Smooth muscle cell (in vitro differentiated cells): ENCODE measurements at regions not wholly inside any gene's neighbourhood (a gene's known extent, or its start where the extent isn't known, plus 50 kb on each side); places are given as distances from the start of the nearest gene placed in this dataset.

Experiments used
- DNase-seq: peaks from one replicate; lab custom pipeline; 2025; ENCODE audit not compliant: unreplicated experiment; lab: John Stamatoyannopoulos, UW
- H2AFZ ChIP-seq: fragments of 200-600 bp; sonication (generic); 2 replicates; pipeline ENCODE4 v1.6.0; 2016; ENCODE audit warnings: antibody characterized with exemption, low read depth, mild to moderate bottlenecking
- H3F3A ChIP-seq: fragments of 200-600 bp; sonication (generic); 2 replicates; pipeline ENCODE4 v1.6.0; 2017; ENCODE audit warnings: antibody characterized with exemption, low read depth
- H3K27ac ChIP-seq: fragments of 200-600 bp; sonication (generic); 2 replicates; pipeline ENCODE4 v1.5.1; 2016; ENCODE audit warnings: low read depth, mild to moderate bottlenecking
- H3K27me3 ChIP-seq: fragments of 200-600 bp; sonication (generic); 2 replicates; pipeline ENCODE4 v1.6.1; 2016; ENCODE audit warnings: low read depth, mild to moderate bottlenecking
- H3K36me3 ChIP-seq: fragments of 200-600 bp; sonication (generic); 2 replicates; pipeline ENCODE4 v1.5.1; 2016; ENCODE audit warnings: low read depth
- H3K4me1 ChIP-seq: fragments of 200-600 bp; sonication (generic); 2 replicates; pipeline ENCODE4 v1.5.1; 2016; ENCODE audit warnings: low read depth
- H3K4me2 ChIP-seq: fragments of 200-600 bp; sonication (generic); 2 replicates; pipeline ENCODE4 v1.6.0; 2016; ENCODE audit warnings: mild to moderate bottlenecking
- H3K4me3 ChIP-seq: fragments of 200-600 bp; sonication (generic); 2 replicates; pipeline ENCODE4 v1.5.1; 2016; ENCODE audit warnings: mild to moderate bottlenecking
- H3K79me2 ChIP-seq: fragments of 200-600 bp; sonication (generic); 2 replicates; pipeline ENCODE4 v1.6.0; 2016; ENCODE audit warnings: low read depth, mild to moderate bottlenecking
- H3K9ac ChIP-seq: fragments of 200-600 bp; sonication (generic); 2 replicates; pipeline ENCODE4 v1.6.0; 2016; ENCODE audit warnings: low read depth
- H3K9me3 ChIP-seq: fragments of 200-600 bp; sonication (generic); replicated peaks from 2 replicates; pipeline ENCODE4 v1.5.1; 2016; ENCODE audit warnings: low read depth
- H4K20me1 ChIP-seq: fragments of 200-600 bp; sonication (generic); 2 replicates; pipeline ENCODE4 v1.6.0; 2016; ENCODE audit warnings: low read depth
- CTCF ChIP-seq: fragments of 200-600 bp; sonication (generic); IDR thresholded peaks from 2 replicates; pipeline ENCODE4 v1.5.1; 2017; ENCODE audit warnings: borderline replicate concordance, mild to moderate bottlenecking, antibody characterized with exemption; ENCODE audit not compliant: insufficient read depth, poor library complexity, severe bottlenecking
- WGBS: methylation state at CpG from one replicate; pipeline ENCODE4 v1.1.7; 2016; ENCODE audit warnings: low lambda C conversion rate; 5-methylcytosine and 5-hydroxymethylcytosine counted together

- WGBS, result 82% methylated on average over 5 of the region's 5 CpGs
- Histone ChIP-seq H3K27me3 (no peaks in the 10 kb centered on the region), H3K27ac (no peak overlapping the region), H3K79me2 (no peaks in the 10 kb centered on the region), H3K4me1 (peaks cover 23% of the 10 kb centered on the region), H3F3A (no peaks in the 10 kb centered on the region), H2AFZ (no peak overlapping the region), H3K4me2 (no peak overlapping the region), H3K36me3 (no peaks in the 10 kb centered on the region), H3K9me3 (no peaks in the 10 kb centered on the region), H3K9ac (no peak overlapping the region), H4K20me1 (no peaks in the 10 kb centered on the region), H3K4me3 (no peak overlapping the region)
- no peak for DNase-seq
- no peak for TF ChIP-seq CTCF
Measured at GRCh38 chr3:127393131-127393820, 105.4 kb upstream of the PRR20G start.

- H2AFZ ChIP-seq, result no peak overlapping the region
- no peaks in the 10 kb centered on the region for H3K27me3 ChIP-seq
- H3K4me3 ChIP-seq, result no peak overlapping the region
- H3K9me3 ChIP-seq, result no peaks in the 10 kb centered on the region
- H3F3A ChIP-seq, result no peaks in the 10 kb centered on the region
- no peak overlapping the region for H3K9ac ChIP-seq
- H3K79me2 ChIP-seq, result no peaks in the 10 kb centered on the region
- H3K4me2 ChIP-seq, result no peak overlapping the region
- TF ChIP-seq CTCF, result no peak
- no peak for DNase-seq
- H4K20me1 ChIP-seq, result no peaks in the 10 kb centered on the region
- peaks cover 22% of the 10 kb centered on the region for H3K4me1 ChIP-seq
- WGBS, result 91% methylated on average over 8 of the region's 8 CpGs
- no peaks in the 10 kb centered on the region for H3K36me3 ChIP-seq
- H3K27ac ChIP-seq, result no peak overlapping the region
Measured at GRCh38 chr3:127392156-127392490, 104.3 kb upstream of the PRR20G start.

DNA sequence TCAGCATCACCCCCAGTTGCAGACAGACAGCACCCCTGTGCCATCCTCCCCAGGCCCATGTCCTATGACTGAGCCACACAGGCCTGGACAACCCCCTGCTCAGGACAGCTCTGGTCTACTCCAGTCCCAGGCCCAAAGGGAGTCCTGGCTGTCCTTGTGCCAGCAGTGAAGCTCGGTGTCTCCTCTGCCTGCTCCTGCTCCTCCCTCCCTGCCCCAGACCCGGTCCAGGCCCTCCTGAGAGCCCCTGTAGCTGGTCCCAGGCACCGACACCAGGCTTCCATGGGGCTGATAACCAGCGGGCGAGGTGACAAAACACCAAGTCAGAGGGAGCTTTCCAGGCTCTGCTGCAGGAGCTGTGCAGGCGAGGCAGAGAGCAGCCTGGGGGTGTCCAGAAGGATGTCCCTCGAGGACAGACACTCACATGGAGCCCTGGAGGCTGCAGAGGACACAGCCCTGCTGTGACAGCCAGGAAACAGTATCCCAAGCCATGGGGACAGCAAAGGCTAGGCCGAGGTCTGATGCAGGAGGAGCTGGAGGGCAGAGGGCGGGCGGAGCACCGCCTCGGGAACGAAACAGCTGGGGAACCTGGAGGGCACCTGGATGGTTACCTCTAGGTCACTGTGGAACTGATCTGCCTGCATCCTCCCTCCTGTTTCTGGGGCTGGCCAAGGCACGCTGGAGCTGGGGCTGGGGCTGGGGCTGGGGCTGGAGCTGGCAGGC is 103.8 kb upstream of the PRR20G start:
- Histone ChIP-seq H3K79me2 (no peaks in the 10 kb centered on the region), H3K4me2 (no peak overlapping the region), H3K27ac (no peak overlapping the region), H3K9ac (no peak overlapping the region), H3K9me3 (no peaks in the 10 kb centered on the region), H3K4me1 (peaks cover 18% of the 10 kb centered on the region), H3K27me3 (no peaks in the 10 kb centered on the region), H3F3A (no peaks in the 10 kb centered on the region), H3K4me3 (no peak overlapping the region), H2AFZ (no peak overlapping the region), H4K20me1 (no peaks in the 10 kb centered on the region), H3K36me3 (no peaks in the 10 kb centered on the region)
- TF ChIP-seq CTCF, result no peak
- no peak for DNase-seq
- 91% methylated on average over 14 of the region's 14 CpGs for WGBS
